MG63 (cell line): ENCODE measurements at regions not wholly inside any gene's neighbourhood (a gene's known extent, or its start where the extent isn't known, plus 50 kb on each side); places are given as distances from the start of the nearest gene placed in this dataset.

ENCODE experiments used
- DNase-seq: peaks from one replicate; pipeline ENCODE4 v3.0.0-alpha.2; 2020
- H3K27me3 ChIP-seq: fragments of 250-450 bp; sonication (Bioruptor Pico); 2 replicates; pipeline ENCODE4 v1.5.1; 2020; ENCODE audit warnings: mild to moderate bottlenecking, moderate library complexity
- H3K36me3 ChIP-seq: fragments of 250-450 bp; sonication (Bioruptor Pico); 2 replicates; pipeline ENCODE4 v1.5.1; 2020; ENCODE audit warnings: mild to moderate bottlenecking, moderate library complexity
- H3K4me3 ChIP-seq: fragments of 250-450 bp; sonication (Bioruptor Pico); 2 replicates; pipeline ENCODE4 v1.5.1; 2020; ENCODE audit warnings: mild to moderate bottlenecking, moderate library complexity
- H3K9me3 ChIP-seq: fragments of 250-450 bp; sonication (Bioruptor Pico); 2 replicates; pipeline ENCODE4 v1.5.1; 2020; ENCODE audit warnings: mild to moderate bottlenecking, moderate library complexity

DNA sequence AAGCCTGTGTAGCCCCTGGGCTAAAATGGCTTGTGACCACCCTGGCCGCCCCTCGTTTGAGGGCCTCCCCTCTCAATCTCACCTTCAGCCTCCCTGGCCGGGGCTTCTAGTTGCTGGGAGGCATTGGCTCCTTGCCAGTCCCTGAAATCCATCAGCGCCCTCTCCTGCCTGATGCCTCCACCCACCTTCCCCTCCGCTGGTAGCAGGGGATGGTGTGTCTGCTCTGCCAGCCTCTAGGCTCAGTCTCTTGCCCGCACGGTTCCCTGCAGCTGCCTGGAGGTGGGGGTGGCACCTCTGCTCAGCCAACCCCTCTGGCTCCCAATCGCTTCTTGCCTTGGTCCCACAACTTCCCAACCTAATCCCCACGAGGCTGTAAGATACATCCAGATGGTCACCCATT, 167.9 kb downstream of the PHETA1 start:
- Histone ChIP-seq H3K4me3 (no peak overlapping the region), H3K36me3 (no peaks in the 10 kb centered on the region), H3K9me3 (no peaks in the 10 kb centered on the region), H3K27me3 (no peaks in the 10 kb centered on the region; the same call in 1 of the 2 replicates)
- DNase-seq = no peak

DNA sequence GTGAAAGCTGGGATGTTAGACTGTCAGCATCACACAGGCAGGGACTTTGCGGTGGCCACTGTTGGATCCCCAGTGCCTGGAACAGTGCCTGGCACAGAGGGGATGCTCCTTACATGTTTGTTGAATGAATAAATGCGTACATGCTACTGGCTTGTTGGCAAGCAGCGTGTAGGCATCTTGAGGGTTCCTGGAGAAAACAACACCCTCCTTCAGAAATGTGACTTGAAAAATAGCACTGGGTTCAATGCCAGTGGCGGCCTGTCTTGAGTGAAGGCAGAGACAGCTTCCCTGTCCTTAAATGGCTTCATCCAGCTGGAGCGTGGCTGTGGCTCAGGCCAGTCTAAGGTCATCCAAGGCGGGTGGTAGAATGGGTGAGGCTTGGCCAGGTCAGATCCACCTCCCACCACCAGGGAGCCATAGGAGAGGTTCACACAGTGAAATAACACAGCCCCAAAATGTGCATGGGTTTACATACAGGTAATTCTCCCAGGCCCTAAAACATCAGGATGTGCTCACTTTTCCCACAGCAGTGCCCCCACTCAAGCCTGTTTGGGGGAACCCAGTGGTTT, 171.4 kb downstream of the PHETA1 start:
- Histone ChIP-seq H3K4me3 (no peak overlapping the region), H3K27me3 (peaks cover 3% of the 10 kb centered on the region; the same call in 1 of the 2 replicates), H3K9me3 (no peaks in the 10 kb centered on the region), H3K36me3 (no peaks in the 10 kb centered on the region)
- no peak for DNase-seq

DNA sequence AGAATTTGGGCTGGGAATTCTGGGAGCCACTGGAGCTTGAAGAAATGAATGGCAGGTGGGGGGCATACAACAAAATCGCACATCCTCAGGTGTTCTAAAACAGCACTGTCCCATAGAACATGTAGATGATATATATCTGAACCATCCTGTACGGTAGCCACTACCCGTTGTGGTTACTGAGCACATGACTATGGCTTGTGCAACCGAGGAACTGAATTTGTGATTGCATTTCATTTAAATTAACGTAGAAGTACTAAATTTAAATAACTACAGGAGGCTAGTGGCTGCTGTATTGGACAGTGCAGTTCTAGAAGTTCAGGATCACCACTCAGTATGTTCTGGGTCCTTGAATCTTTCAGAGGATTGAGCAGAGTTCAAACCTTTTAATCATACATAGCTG, 172.4 kb downstream of the PHETA1 start:
- no peak for DNase-seq
- no peaks in the 10 kb centered on the region for H3K36me3 ChIP-seq
- H3K9me3 ChIP-seq = no peaks in the 10 kb centered on the region
- no peak overlapping the region for H3K4me3 ChIP-seq
- H3K27me3 ChIP-seq = peaks cover 3% of the 10 kb centered on the region; the same call in 1 of the 2 replicates

DNA sequence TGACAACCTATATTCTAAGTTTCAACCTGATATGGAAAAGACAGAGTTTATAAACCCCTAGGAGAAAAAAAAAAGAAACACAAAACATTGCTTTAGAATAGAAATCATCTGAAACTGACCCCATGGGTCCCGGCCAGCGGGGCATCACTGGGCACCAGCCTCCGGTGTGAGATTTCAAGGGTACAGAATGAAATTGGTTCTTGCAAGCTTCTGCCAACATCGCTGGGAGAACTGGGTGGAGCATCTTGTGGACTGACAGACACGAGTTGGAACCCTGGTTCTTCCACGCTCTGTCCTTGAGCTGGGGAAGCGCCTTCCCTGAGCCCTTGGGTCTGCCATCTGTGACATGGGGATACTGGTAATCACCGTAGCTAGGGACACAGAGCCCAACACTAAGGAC, 173.6 kb downstream of the PHETA1 start:
- H3K27me3 ChIP-seq = peaks cover 3% of the 10 kb centered on the region; the same call in 1 of the 2 replicates
- no peak for DNase-seq
- no peaks in the 10 kb centered on the region for H3K9me3 ChIP-seq
- no peak overlapping the region for H3K4me3 ChIP-seq
- H3K36me3 ChIP-seq = no peaks in the 10 kb centered on the region

DNA sequence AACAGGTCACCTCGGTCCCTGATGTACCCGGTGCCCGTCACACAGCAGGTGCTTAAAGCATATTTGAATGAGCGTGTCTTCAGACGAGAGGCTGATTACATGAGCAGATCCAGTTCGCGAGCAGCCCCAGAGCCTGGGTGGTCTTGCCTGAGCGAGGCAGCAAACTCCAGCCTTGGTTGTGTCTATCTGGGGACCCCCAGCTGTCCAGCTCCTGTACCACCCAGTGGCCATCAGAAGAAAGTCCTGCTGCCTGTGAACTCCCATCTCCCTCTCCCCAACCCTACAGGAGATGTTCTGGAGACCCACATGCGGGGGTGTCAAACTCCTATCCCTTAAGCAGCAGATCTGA, 174.2 kb downstream of the PHETA1 start:
- Histone ChIP-seq H3K36me3 (no peaks in the 10 kb centered on the region), H3K4me3 (no peak overlapping the region), H3K9me3 (no peaks in the 10 kb centered on the region), H3K27me3 (peaks cover 7% of the 10 kb centered on the region; the same call in 1 of the 2 replicates)
- DNase-seq = no peak

DNA sequence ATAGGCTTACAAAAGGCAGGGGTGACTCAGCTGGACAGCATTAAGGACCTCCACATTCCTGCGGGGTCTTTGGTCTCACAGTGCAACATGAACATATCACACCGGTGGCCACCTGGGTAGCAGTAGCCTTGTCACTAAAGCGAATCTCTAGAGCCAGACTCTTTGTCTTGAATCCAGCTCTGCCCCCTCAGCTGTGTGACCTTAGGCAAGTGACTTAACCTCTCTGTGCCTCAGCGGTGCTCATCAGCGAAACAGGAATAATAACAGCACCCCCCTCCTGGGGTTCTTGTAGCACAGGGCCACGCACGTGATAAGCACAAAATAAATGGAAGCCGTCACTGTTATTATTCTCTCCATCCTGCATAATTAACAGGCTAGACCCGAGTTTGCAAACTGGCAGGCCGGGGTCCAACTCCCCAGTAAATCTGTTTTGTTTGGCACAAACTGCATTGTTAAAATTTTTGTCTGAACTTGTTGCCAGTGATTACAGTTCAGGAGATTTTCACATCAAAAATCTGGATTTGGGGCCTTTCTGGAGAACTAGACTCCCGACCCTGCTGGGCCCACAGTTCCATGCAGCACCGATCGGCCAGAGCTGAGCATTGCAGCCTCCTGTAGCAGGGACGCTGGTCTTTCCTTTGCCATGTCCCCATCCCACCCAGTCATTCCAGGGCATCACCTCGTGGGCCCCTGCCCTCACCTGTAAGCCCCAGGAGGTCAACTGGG, 174.8 kb downstream of the PHETA1 start:
- H3K36me3 ChIP-seq = no peaks in the 10 kb centered on the region
- no peak overlapping the region for H3K4me3 ChIP-seq
- H3K27me3 ChIP-seq = peaks cover 7% of the 10 kb centered on the region; the same call in 1 of the 2 replicates
- no peak for DNase-seq
- H3K9me3 ChIP-seq = no peaks in the 10 kb centered on the region

DNA sequence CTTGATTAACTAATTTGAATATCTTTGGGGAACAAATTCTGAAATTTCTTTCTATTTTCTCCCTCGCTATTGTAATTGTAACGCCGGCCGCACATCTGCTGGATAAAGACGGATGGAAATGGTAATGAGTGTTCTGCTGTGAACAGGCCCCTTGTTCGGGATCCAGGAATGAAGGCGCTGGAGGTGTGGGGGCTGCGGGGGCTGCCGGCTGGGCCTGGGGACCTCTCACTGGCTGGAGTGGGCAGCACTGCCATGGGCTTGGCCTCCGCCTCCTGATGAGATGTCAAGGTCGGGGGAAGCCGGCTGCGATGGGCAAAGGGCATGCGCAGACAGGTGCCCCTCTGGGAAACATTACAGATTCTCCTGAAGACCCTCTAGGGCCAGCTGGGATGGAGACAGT, 175.4 kb downstream of the PHETA1 start:
- Histone ChIP-seq H3K27me3 (peaks cover 7% of the 10 kb centered on the region; the same call in 1 of the 2 replicates), H3K36me3 (no peaks in the 10 kb centered on the region), H3K9me3 (no peaks in the 10 kb centered on the region), H3K4me3 (no peak overlapping the region)
- no peak for DNase-seq

DNA sequence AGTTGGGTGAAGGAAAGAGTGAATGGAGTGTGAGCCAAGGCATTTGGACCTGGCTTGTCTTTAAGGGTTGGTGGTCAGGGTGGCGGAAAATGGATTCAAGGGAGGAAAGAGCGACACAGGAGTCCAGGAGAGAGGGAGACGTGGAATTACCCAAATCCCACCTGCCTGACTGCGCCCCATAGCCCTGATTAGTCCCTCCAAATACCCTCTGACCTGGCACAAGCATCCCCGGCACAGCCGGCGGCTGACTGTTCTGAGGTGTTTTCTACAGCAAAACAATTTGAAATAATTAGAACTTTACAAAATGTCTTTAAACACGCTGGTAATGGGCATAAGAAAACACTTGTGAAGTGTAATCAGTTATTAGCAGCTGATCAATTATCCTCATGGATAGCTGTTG, 175.8 kb downstream of the PHETA1 start:
- H3K27me3 ChIP-seq = peaks cover 7% of the 10 kb centered on the region; the same call in 1 of the 2 replicates
- no peaks in the 10 kb centered on the region for H3K36me3 ChIP-seq

DNA sequence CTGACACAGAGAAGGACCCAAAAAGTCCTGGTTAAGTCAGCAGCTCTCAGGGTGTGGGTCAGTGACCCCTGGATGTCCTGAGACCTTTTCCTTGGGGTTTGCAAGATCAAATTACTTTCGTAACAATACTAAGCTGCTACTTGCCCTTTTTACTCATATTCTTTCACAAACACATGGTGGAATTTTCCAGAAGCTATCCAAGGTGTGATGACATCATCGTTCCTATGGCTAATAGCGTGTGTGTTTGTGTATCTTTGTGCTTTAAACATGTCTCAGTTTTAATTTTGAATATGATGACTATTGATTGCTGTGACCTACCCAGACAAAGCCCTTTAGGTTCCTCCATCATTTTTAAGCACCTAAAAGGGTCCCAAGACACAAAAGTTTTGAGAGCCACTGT, 176.2 kb downstream of the PHETA1 start:
- no peaks in the 10 kb centered on the region for H3K9me3 ChIP-seq
- DNase-seq = no peak

More for the DNA sequence above, 175.8 kb downstream of the PHETA1 start:
- Histone ChIP-seq H3K9me3 (no peaks in the 10 kb centered on the region), H3K4me3 (no peak overlapping the region)
- no peak for DNase-seq

DNA sequence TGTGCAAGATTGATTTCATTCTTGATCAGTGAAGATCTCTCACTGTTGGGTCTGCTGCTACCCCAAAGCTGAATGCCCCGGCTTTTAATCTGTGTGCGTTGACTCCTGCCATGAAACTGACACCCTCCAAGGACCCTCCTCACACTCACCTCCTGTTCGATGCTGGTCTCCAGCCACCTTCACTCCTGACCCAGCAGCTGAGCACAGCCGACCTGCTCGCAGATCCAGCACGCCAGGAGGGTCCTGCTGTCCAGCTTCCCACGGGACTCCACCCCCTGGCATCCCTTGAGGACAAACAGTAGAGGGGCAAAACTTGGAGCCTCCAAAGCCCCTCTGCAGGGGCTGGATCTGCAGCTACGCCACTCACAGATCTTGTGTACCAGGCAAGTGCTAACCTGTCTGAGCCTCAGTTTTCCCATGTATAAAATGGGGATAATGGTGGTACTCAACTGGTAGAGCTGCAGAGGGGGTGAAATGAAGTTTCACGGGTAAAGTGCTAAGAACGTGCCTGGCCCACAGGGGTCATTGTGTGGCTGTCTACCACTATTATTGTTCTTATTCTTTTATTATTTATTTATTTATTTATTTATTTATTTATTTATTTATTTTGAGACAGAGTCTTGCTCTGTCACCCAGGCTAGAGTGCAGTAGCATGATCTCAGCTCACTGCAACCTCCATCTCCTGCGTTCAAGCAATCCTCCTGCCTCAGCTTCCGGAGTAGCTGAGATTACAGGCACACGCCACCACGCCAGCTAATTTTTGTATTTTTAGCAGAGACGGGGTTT, 178.0 kb downstream of the PHETA1 start:
- no peak for DNase-seq
- Histone ChIP-seq H3K9me3 (no peaks in the 10 kb centered on the region), H3K36me3 (no peaks in the 10 kb centered on the region), H3K4me3 (no peak overlapping the region), H3K27me3 (peaks cover 7% of the 10 kb centered on the region; the same call in 1 of the 2 replicates)

More for the DNA sequence above, 176.2 kb downstream of the PHETA1 start:
- H3K36me3 ChIP-seq = no peaks in the 10 kb centered on the region
- H3K27me3 ChIP-seq = peaks cover 7% of the 10 kb centered on the region; the same call in 1 of the 2 replicates
- H3K4me3 ChIP-seq = no peak overlapping the region

DNA sequence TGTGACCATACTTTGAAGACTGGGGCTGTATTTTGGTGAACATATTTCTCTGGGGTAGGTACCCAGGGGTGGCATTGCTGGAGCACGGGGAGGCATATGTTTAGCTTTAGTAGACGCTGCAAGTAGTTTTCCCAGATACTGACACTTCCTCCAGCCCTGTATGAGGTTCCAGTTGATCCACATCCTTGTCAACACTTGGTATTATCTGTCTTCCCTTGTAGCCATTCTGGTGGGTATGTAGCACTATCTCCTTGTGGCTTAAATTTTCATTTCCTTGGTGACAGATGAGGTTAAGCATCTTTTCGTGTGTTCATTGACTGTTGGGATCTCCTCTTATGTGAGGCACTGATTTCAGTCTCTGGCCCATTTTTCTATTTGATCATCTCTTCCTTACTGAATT, 179.1 kb downstream of the PHETA1 start:
- no peak overlapping the region for H3K4me3 ChIP-seq
- no peak for DNase-seq
- H3K9me3 ChIP-seq = no peaks in the 10 kb centered on the region
- peaks cover 4% of the 10 kb centered on the region; the same call in 1 of the 2 replicates for H3K27me3 ChIP-seq
- no peaks in the 10 kb centered on the region for H3K36me3 ChIP-seq

DNA sequence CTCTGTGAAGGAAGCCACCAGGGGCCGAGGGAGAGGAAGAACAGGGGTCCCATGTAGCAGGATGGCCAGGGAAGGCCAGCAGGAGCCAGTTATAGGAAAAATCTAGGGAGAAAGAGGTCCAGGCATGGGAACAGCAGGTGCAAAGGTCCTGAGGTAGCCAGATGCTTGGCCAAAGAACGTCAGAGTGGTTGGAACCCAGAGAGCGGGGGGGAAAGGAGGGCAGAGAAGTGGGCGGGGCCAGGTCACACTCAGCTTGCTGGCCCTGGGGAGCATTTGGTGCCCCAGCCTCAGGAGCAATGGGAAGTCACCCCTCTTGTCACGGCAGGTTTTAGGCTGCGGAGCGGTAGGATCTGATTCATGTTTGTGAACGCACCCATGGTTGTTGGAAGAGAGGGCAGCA, 180.5 kb downstream of the PHETA1 start:
- Histone ChIP-seq H3K36me3 (no peaks in the 10 kb centered on the region), H3K9me3 (no peaks in the 10 kb centered on the region), H3K27me3 (peaks cover 4% of the 10 kb centered on the region; the same call in 1 of the 2 replicates), H3K4me3 (no peak overlapping the region)
- no peak for DNase-seq

DNA sequence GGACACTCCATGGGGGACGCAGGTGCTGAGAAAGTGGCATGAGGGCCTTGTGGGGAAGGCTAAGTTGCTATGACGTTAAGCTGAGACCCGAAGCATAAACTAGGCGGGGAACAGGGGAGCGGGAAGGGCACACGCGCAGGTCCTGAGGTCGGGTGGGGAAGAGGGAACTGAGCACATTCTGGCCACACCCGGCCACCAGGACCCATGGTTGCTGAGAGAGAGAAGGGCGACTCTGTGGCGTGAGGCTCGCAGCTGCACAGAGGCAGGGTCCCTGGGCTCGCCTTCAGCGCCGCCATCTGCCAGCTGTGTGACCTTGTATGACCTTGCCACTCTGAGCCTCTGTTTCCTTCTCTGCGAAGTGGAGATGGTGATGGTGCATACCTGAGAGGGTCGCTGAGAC, 182.5 kb downstream of the PHETA1 start:
- no peak for DNase-seq
- Histone ChIP-seq H3K27me3 (peaks cover 4% of the 10 kb centered on the region; the same call in 1 of the 2 replicates), H3K4me3 (no peak overlapping the region)

DNA sequence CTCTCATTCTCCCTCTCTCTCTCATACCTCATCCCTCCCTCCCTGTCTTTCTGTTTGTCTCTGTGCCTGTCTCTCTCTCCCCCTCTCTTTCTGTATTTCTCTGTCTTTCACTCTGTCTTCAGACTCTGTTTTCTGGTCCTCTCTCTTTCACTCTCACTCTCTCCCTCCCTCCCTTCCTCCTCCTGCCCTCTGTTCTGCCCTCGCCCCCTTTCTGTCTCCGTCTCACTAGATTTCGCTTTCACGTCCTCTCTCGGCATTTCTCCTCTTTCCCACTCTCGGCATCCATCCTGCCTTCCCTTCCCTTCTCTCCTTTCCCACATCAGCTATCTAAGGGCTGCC, 183.0 kb downstream of the PHETA1 start:
- H3K27me3 ChIP-seq = peaks cover 4% of the 10 kb centered on the region; the same call in 1 of the 2 replicates
- no peaks in the 10 kb centered on the region for H3K9me3 ChIP-seq
- H3K4me3 ChIP-seq = no peak overlapping the region
- H3K36me3 ChIP-seq = no peaks in the 10 kb centered on the region
- DNase-seq = no peak

More for the DNA sequence above, 182.5 kb downstream of the PHETA1 start:
- H3K9me3 ChIP-seq = no peaks in the 10 kb centered on the region
- H3K36me3 ChIP-seq = no peaks in the 10 kb centered on the region

DNA sequence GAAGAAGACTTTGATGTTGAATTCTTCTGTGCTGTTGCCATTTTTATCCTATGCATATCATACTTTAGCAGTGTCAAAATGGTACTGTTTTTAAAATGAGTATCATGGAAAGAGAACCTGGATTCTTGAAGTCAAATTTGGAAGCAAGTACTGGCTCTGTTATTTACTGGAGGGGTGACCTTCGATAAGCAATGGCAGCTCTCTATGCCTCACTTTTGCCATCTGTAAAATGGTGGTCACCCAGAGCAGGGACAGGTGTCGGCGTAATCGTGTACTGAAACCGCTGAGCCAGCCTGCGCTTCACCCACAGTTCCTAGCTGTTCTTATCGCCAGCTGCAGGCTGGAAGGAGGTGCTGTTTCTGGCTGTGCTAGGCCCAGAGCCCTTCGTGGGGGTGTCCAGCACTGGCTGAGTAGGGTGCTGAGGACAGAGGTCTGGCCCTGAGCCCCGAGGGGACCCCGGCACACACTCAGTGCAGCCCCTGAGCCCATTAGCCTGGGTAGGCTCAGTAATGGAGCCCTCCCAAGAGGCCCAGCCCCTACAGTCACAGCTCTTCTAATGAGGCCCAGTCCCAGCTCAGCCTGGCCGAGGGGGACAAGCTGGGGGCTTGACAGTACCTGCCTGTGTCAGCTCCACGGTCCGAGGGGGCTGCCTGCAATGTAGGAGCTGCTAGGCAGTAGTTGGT, 183.5 kb downstream of the PHETA1 start:
- H3K4me3 ChIP-seq = no peak overlapping the region
- peaks cover 4% of the 10 kb centered on the region; the same call in 1 of the 2 replicates for H3K27me3 ChIP-seq
- no peaks in the 10 kb centered on the region for H3K9me3 ChIP-seq
- no peaks in the 10 kb centered on the region for H3K36me3 ChIP-seq
- no peak for DNase-seq

DNA sequence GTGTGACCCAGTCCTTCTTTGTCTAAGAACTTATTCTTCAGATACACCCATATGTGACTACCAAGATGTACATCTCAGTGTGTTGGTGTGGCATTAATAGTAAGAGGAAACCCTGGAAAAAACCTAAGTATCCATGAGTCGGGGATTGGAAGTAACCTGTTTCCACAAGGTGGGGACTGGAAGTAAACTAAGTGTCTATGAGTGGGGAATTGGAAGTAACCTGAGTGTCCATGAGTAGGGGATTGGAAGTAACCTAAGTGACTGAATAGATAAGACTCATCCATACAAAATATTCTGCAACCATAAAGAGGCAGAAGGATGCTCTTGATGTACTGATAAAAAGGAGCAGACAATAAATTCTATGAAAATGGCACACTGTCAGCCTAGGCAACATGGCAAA, 184.7 kb downstream of the PHETA1 start:
- H3K36me3 ChIP-seq = no peaks in the 10 kb centered on the region
- H3K4me3 ChIP-seq = no peak overlapping the region
- DNase-seq = no peak
- H3K27me3 ChIP-seq = no peaks in the 10 kb centered on the region
- H3K9me3 ChIP-seq = no peaks in the 10 kb centered on the region

DNA sequence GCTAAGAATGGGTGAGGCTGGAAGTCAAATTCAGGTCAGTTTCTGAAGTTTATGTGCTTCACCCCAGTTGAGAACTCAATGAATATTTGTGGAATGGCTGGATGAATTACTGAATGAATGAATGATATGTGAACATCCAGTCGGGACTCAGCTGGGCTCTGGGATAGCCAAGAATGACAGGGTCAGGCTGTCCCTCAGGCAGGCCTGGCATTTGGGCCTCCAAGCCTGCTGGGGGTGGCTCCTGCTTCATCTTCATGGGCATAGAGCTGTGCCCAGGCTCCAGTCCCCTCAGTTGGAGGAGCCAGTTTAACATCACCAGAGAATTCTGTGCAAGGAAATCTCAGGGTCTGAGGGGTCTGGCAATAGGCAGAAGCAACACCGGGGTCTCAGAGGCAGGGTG, 185.8 kb downstream of the PHETA1 start:
- H3K27me3 ChIP-seq = no peaks in the 10 kb centered on the region
- H3K36me3 ChIP-seq = no peaks in the 10 kb centered on the region
- H3K9me3 ChIP-seq = no peaks in the 10 kb centered on the region
- H3K4me3 ChIP-seq = no peak overlapping the region
- DNase-seq = no peak
